ENCODE measurements at regions not wholly inside any gene's neighbourhood (a gene's known extent, or its start where the extent isn't known, plus 50 kb on each side); places are given as distances from the start of the nearest gene placed in this dataset.

DNA sequence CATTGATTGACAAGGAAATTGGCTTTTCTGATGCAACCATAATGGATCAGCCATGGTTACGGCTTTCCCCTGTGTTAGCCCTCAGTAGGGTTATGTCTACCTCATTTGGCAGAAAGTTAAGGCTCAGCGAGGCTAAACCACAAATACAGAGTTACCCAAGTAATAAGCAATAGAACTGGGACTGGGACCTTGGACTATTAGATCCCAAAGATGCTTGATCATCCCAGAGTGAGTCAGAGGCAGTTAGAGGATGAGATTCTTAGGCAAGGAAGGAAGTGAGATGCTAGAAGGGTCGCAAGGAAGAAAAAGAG, 401.4 kb downstream of the TNS3 start (continued):
- TF ChIP-seq, protein P1, sequence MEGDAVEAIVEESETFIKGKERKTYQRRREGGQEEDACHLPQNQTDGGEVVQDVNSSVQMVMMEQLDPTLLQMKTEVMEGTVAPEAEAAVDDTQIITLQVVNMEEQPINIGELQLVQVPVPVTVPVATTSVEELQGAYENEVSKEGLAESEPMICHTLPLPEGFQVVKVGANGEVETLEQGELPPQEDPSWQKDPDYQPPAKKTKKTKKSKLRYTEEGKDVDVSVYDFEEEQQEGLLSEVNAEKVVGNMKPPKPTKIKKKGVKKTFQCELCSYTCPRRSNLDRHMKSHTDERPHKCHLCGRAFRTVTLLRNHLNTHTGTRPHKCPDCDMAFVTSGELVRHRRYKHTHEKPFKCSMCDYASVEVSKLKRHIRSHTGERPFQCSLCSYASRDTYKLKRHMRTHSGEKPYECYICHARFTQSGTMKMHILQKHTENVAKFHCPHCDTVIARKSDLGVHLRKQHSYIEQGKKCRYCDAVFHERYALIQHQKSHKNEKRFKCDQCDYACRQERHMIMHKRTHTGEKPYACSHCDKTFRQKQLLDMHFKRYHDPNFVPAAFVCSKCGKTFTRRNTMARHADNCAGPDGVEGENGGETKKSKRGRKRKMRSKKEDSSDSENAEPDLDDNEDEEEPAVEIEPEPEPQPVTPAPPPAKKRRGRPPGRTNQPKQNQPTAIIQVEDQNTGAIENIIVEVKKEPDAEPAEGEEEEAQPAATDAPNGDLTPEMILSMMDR (IDR thresholded peaks at IDR 0.05; ENCODE audit: control extremely low read depth in 1 of 3, insufficient read depth in 1 of 3, low read depth in 1 of 3, low read length in 3 of 3), result no peak
- no peak for TF ChIP-seq MAFK (IDR thresholded peaks at IDR 0.05; ENCODE audit: low read depth, low read length)

Measured in H1 (cell line).